ENCODE measurements at regions not wholly inside any gene's neighbourhood (a gene's known extent, or its start where the extent isn't known, plus 50 kb on each side); places are given as distances from the start of the nearest gene placed in this dataset.
"Not testable (repeated sequence)": the region's sequence is repeated elsewhere in the genome, so short reads cannot be mapped to it uniquely, and the experiment has no call there.

GRCh38 chr1:146640671-146641070 lies 297.5 kb upstream of the NBPF12 start:
- not testable (repeated sequence) for DNase-seq; H3K4me1 Mint-ChIP-seq; H3K27ac Mint-ChIP-seq; H3K36me3 Mint-ChIP-seq (ENCODE audit: low read depth); H3K27me3 Mint-ChIP-seq (ENCODE audit: low read depth, poor library complexity); H3K9me3 Mint-ChIP-seq; H3K4me3 Mint-ChIP-seq

- H3K36me3 Mint-ChIP-seq (ENCODE audit: low read depth); H3K9me3 Mint-ChIP-seq; DNase-seq; H3K4me1 Mint-ChIP-seq; H3K27me3 Mint-ChIP-seq (ENCODE audit: low read depth, poor library complexity); H3K27ac Mint-ChIP-seq; H3K4me3 Mint-ChIP-seq: not testable (repeated sequence)
Observed at GRCh38 chr1:146630302-146630701, 307.8 kb upstream of the NBPF12 start.

DNA sequence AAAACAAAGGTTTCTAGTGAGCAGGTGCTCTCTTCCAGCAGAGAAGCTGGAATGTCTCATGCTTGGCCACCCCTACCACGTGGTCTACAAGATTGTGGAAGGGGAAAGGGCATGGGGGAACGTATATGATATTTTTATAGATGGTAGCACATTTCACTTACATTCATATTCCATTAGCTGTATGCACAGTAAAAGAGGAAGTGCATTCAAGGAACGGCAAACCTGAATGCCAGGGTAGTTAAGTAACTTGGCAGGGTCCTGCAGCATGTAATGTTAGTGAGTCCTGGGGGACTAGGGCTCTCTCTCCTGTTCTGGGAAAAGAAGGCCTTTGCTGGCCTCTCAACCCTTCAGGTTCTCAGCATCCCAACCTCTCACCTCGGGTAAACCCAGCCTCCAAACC lies 319.5 kb upstream of the NBPF12 start:
- not testable (repeated sequence) for H3K9me3 Mint-ChIP-seq; H3K4me3 Mint-ChIP-seq; H3K36me3 Mint-ChIP-seq (ENCODE audit: low read depth); H3K27ac Mint-ChIP-seq; H3K27me3 Mint-ChIP-seq (ENCODE audit: low read depth, poor library complexity); H3K4me1 Mint-ChIP-seq; DNase-seq

DNA sequence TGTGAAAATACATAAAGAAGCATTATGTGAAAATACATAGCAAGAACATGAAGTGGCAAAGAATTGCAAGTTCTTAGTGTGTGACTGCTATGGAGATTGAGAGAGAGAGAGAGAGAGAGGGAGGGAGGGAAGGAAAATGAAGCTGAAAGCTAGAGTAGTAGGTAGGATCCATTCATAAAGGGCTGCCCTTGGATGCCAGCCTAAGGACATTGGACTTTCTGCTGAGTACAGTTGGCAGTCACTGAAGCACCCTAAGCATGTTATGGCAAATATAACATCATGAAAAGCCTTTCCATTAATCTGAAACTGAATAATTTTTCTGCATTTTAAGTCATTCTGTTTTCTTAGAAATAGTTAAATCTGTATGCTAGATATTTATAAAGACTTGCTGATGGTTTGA lies 333.4 kb upstream of the NBPF12 start:
- not testable (repeated sequence) for H3K4me3 Mint-ChIP-seq; H3K27me3 Mint-ChIP-seq (ENCODE audit: low read depth, poor library complexity)

GRCh38 chr1:146600720-146601307 lies 337.3 kb upstream of the NBPF12 start:
- not testable (repeated sequence) for DNase-seq; H3K4me3 Mint-ChIP-seq; H3K36me3 Mint-ChIP-seq (ENCODE audit: low read depth); H3K9me3 Mint-ChIP-seq; H3K27ac Mint-ChIP-seq; H3K27me3 Mint-ChIP-seq (ENCODE audit: low read depth, poor library complexity); H3K4me1 Mint-ChIP-seq

More for the DNA sequence above, 333.4 kb upstream of the NBPF12 start:
- H3K9me3 Mint-ChIP-seq; H3K4me1 Mint-ChIP-seq; DNase-seq; H3K36me3 Mint-ChIP-seq (ENCODE audit: low read depth); H3K27ac Mint-ChIP-seq: not testable (repeated sequence)

DNA sequence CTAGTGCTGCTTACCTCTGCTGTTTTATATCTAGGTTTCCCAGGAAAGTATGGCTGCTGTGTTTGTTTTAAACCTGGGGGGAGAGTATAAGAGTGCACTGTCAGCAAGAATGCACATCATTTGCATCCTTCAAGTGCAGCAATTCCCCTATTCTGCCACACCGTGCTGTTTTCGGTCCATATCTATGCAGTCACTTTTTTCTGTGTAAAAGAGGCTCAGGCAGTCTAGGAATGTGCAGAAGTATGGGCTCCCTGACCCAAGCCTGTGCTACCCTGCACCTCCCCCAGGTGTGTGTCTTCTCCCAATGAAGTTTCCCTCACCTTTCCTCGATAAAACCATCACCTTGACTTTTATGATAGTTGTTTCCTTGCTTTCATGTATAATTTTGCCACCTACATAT lies 338.2 kb upstream of the NBPF12 start:
- H3K27me3 Mint-ChIP-seq (ENCODE audit: low read depth, poor library complexity); DNase-seq; H3K36me3 Mint-ChIP-seq (ENCODE audit: low read depth); H3K4me1 Mint-ChIP-seq; H3K9me3 Mint-ChIP-seq; H3K27ac Mint-ChIP-seq; H3K4me3 Mint-ChIP-seq: not testable (repeated sequence)

DNA sequence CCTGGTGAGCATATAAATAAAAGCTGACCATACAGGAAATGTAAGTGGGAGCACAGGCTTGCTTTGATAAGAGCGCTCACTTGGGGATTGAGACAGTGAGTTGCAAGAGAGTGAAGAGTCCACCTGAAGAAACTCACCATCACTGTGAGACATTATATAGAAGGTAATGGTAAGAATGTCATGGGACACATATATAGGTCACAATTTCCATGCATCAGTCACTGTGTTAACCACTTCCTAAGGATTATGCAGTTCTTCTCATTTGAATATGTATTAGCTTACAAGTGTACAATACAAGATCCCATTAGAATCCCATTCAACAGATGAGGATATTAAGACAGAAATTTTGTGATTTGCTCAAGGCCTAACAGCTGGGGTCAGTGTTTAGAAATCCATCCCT lies 352.4 kb upstream of the NOTCH2NLA start:
- not testable (repeated sequence) for DNase-seq; H3K4me3 Mint-ChIP-seq; H3K27ac Mint-ChIP-seq; H3K36me3 Mint-ChIP-seq (ENCODE audit: low read depth); H3K4me1 Mint-ChIP-seq; H3K27me3 Mint-ChIP-seq (ENCODE audit: low read depth, poor library complexity); H3K9me3 Mint-ChIP-seq

- DNase-seq; H3K4me3 Mint-ChIP-seq; H3K36me3 Mint-ChIP-seq (ENCODE audit: low read depth); H3K27ac Mint-ChIP-seq; H3K9me3 Mint-ChIP-seq; H3K27me3 Mint-ChIP-seq (ENCODE audit: low read depth, poor library complexity); H3K4me1 Mint-ChIP-seq: not testable (repeated sequence)
Observed at GRCh38 chr1:146567541-146567940, 338.7 kb upstream of the NOTCH2NLA start.

- not testable (repeated sequence) for H3K9me3 Mint-ChIP-seq; H3K36me3 Mint-ChIP-seq (ENCODE audit: low read depth); DNase-seq; H3K4me3 Mint-ChIP-seq; H3K27me3 Mint-ChIP-seq (ENCODE audit: low read depth, poor library complexity); H3K4me1 Mint-ChIP-seq; H3K27ac Mint-ChIP-seq
Observed at GRCh38 chr1:146558032-146558431, 329.2 kb upstream of the NOTCH2NLA start.

DNA sequence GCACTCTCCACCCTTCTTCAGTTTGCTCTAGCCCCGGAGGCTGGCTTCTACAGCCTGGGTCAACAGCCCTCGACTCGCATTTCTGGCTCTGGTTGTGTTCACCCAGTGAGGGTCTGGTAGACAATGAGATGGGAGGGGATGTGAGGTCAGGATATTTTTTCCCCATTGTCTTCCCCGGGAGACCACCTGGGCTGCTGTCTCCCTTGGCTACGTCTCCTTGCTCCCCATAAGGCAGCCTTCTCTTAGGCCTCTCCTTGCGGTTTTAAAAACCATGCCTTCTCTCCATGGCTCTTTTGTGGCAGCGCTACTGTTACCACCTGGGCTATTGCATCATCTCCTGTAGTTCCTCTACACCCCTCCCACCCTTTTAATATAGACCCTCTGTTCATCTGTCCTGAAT lies 327.6 kb upstream of the NOTCH2NLA start:
- not testable (repeated sequence) for DNase-seq; H3K4me3 Mint-ChIP-seq; H3K27me3 Mint-ChIP-seq (ENCODE audit: low read depth, poor library complexity); H3K36me3 Mint-ChIP-seq (ENCODE audit: low read depth); H3K9me3 Mint-ChIP-seq; H3K27ac Mint-ChIP-seq; H3K4me1 Mint-ChIP-seq

- not testable (repeated sequence) for H3K36me3 Mint-ChIP-seq (ENCODE audit: low read depth); H3K27ac Mint-ChIP-seq; H3K9me3 Mint-ChIP-seq
Observed at GRCh38 chr1:146552414-146552813, 323.6 kb upstream of the NOTCH2NLA start.

GRCh38 chr1:146548684-146549083 lies 319.9 kb upstream of the NOTCH2NLA start:
- DNase-seq; H3K4me1 Mint-ChIP-seq; H3K9me3 Mint-ChIP-seq; H3K36me3 Mint-ChIP-seq (ENCODE audit: low read depth); H3K27me3 Mint-ChIP-seq (ENCODE audit: low read depth, poor library complexity); H3K4me3 Mint-ChIP-seq; H3K27ac Mint-ChIP-seq: not testable (repeated sequence)

More at GRCh38 chr1:146552414-146552813, 323.6 kb upstream of the NOTCH2NLA start:
- DNase-seq; H3K4me1 Mint-ChIP-seq; H3K27me3 Mint-ChIP-seq (ENCODE audit: low read depth, poor library complexity); H3K4me3 Mint-ChIP-seq: not testable (repeated sequence)

DNA sequence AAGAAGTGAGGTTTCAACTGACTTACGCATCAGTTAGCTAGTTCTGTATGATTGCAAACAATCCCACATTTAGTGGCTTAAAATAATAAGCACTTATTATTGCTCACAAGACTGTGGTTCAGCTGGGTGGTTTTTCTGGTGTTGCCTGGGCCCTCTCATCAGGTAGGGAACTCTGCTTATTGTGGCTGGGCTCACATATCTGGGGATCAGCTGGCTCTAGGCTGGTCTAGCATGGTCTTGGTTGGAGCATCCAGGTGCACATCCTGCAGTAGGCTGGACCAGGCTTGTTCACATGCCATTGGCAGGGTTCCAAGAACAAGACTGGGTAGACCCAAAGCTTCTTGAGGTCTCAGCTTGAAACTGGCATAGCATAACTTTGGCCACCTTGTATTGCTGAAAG lies 317.4 kb upstream of the NOTCH2NLA start:
- not testable (repeated sequence) for H3K27ac Mint-ChIP-seq; H3K4me3 Mint-ChIP-seq; DNase-seq; H3K9me3 Mint-ChIP-seq; H3K4me1 Mint-ChIP-seq; H3K36me3 Mint-ChIP-seq (ENCODE audit: low read depth); H3K27me3 Mint-ChIP-seq (ENCODE audit: low read depth, poor library complexity)

GRCh38 chr1:146537775-146538373 lies 309.1 kb upstream of the NOTCH2NLA start:
- not testable (repeated sequence) for H3K4me1 Mint-ChIP-seq; H3K27ac Mint-ChIP-seq; H3K9me3 Mint-ChIP-seq; H3K27me3 Mint-ChIP-seq (ENCODE audit: low read depth, poor library complexity); DNase-seq; H3K4me3 Mint-ChIP-seq; H3K36me3 Mint-ChIP-seq (ENCODE audit: low read depth)

DNA sequence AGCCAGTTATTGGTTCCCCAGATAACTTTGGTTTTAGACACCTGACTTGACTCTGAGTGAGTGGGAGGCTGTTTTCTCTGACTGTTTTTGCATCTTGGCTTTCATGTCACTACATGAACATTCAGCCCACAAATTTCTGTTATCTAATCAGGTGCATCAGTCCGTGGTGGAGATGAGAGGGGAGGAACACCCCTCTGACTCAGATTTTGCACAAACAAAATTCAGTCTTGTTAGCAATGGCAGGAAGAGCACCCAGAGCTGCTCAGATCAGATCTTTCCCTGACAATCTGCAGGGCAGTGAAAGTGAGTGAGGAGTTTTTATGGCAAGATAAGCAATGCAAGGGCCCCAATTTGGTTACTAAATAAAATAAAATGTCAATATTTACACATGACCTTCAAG lies 307.2 kb upstream of the NOTCH2NLA start:
- not testable (repeated sequence) for DNase-seq; H3K9me3 Mint-ChIP-seq; H3K4me1 Mint-ChIP-seq; H3K27ac Mint-ChIP-seq; H3K36me3 Mint-ChIP-seq (ENCODE audit: low read depth); H3K27me3 Mint-ChIP-seq (ENCODE audit: low read depth, poor library complexity); H3K4me3 Mint-ChIP-seq

Data from nephron progenitor cell (in vitro differentiated cells).